AG10803 (cell line): ENCODE measurements at regions not wholly inside any gene's neighbourhood (a gene's known extent, or its start where the extent isn't known, plus 50 kb on each side); places are given as distances from the start of the nearest gene placed in this dataset.

Experiments used
- DNase-seq: peaks from one replicate; pipeline ENCODE4 v3.0.0; 2010; ENCODE audit warnings: low read depth
- H3K4me3 ChIP-seq: 2 replicates; pipeline ENCODE4 v1.5.1; 2011; ENCODE audit warnings: mild to moderate bottlenecking, low read length, control low read depth
- TF ChIP-seq, protein P1 (sequence below): conservative IDR thresholded peaks from 2 replicates; pipeline ENCODE4 v1.5.1; 2011; ENCODE audit warnings: mild to moderate bottlenecking, low read length, control low read depth, inconsistent platforms

DNA sequence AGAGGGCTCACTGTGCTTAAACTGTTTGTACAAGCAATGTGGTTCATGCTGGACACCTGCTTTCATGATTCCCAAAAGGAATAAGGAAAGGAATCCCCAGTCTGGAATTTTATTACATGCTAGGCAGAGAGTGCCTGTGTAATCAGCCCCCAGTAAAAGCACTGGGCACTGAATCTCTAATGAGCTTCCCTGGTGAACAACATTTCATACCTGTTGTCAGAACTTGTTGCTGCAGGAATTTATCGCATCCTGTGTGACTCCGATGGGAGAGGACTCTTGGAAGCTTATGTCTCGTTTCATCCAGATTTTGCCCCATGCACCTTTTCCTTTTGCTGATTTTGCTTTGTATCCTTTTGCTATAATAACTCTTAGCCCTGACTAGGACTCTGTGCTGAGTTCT is 190.2 kb upstream of the HMGA2 start:
- no peak for DNase-seq
- TF ChIP-seq, protein P1, sequence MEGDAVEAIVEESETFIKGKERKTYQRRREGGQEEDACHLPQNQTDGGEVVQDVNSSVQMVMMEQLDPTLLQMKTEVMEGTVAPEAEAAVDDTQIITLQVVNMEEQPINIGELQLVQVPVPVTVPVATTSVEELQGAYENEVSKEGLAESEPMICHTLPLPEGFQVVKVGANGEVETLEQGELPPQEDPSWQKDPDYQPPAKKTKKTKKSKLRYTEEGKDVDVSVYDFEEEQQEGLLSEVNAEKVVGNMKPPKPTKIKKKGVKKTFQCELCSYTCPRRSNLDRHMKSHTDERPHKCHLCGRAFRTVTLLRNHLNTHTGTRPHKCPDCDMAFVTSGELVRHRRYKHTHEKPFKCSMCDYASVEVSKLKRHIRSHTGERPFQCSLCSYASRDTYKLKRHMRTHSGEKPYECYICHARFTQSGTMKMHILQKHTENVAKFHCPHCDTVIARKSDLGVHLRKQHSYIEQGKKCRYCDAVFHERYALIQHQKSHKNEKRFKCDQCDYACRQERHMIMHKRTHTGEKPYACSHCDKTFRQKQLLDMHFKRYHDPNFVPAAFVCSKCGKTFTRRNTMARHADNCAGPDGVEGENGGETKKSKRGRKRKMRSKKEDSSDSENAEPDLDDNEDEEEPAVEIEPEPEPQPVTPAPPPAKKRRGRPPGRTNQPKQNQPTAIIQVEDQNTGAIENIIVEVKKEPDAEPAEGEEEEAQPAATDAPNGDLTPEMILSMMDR, result no peak
- no peak overlapping the region for H3K4me3 ChIP-seq

- DNase-seq, result peak; percentile 41
- H3K4me3 ChIP-seq, result no peak overlapping the region
- TF ChIP-seq, protein P1, result no peak
Measured at GRCh38 chr12:65634626-65635331, 189.5 kb upstream of the HMGA2 start.

- H3K4me3 ChIP-seq, result no peak overlapping the region
- no peak for DNase-seq
- TF ChIP-seq, protein P1, result no peak
Measured at GRCh38 chr12:65636436-65636835, 187.8 kb upstream of the HMGA2 start.

DNA sequence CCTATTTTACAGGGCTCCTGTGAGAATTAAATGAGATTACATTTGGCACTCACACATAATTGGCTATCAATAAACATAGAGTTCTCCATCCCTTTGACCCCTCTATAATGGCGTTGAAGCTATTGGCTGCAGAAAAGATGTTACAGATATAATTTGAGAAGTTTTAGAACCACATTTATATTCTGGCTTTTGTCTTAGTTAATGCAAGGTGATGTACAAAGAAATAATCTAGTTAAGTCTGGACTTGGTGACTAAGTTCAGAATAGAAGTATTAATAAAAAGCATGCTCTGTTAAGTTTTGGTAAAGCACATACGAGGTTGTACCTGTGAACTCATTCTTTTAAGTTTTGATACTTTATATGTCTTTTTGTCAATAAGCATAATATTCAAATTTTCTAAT is 187.1 kb upstream of the HMGA2 start:
- DNase-seq, result no peak
- no peak overlapping the region for H3K4me3 ChIP-seq
- TF ChIP-seq, protein P1, result no peak

DNA sequence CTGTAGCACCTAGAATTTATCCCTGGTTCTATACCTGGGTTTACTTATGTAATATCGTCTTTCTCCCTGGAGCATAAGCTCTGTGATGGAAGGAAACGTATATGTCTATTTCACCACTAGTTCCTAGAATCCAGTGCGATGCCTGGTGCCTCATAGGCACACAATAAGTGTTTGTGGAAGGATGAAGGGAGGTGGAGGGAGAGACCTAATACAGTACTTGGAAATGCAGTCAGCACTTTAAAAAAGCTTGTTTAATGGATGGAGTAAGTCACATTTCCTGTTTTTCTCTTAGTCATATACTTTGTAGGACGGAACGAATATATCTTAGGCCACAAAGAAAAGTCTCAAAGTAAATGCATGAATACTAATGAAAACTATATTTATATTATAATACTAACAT is 186.5 kb upstream of the HMGA2 start:
- no peak for DNase-seq
- TF ChIP-seq, protein P1, result no peak
- H3K4me3 ChIP-seq, result no peak overlapping the region

DNA sequence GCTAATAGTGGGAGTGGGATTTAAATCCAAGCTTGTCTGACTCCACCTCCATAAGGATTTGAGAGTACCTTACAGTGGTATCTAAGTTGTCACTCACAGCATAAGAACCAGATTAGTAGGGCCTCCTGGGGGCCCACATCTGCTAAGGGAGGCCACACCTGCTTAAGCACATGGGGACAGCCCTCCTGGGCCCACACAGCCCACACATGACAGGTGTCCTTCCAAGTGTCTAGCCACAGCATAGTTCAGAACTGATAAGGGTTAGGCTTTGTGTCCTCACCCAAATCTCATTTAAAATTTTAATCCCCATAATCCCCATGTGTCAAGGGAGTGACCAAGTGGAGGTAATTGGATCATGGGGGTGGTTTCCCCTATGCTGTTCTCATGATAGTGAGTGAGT is 186.0 kb upstream of the HMGA2 start:
- TF ChIP-seq, protein P1, result no peak
- no peak overlapping the region for H3K4me3 ChIP-seq
- DNase-seq, result no peak

DNA sequence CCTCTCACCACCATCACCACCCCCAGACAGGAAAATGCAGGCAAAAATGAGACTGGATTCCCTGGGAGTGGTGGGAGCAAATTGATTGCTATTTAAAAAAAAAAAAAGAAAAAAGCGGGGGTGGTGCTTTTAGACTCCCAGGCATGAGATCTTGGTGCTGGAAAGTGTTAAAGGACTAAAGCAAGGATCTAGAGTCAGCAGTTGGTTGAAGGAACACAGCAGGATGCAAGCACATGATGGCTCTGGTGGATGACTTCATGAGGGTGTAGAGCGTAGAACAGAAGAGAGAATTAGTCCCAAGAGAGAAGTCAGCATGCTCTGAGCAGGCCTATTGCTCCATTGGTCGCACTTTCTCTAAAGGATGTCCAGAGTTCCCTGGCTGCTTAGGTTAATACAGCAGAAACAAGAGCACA is 183.8 kb upstream of the HMGA2 start:
- TF ChIP-seq, protein P1, result no peak
- H3K4me3 ChIP-seq, result no peak overlapping the region
- peak; percentile 72 for DNase-seq
